H1 (cell line): ENCODE measurements at regions not wholly inside any gene's neighbourhood (a gene's known extent, or its start where the extent isn't known, plus 50 kb on each side); places are given as distances from the start of the nearest gene placed in this dataset. TPM values are rescaled to one million over a fixed set of nuclear protein-coding genes. Genes with fewer than 3 reads are reported as not detected.

Experiments used
- small RNA-seq: library from polyadenylated mRNA; stranded (forward); fragments of <200 nt; extraction: miRNeasy Mini kit (QIAGEN cat#:217004); gene quantifications from one replicate; pipeline ENCODE3, GENCODE V24; 2013; ENCODE audit not compliant: insufficient read depth

Small RNA genes in the stretch of these regions (small RNA-seq; reads per million reads assigned to genes)
- gene AC024581.2, result not detected
- not detected for gene RNU6-1232P
